ENCODE measurements at regions not wholly inside any gene's neighbourhood (a gene's known extent, or its start where the extent isn't known, plus 50 kb on each side); places are given as distances from the start of the nearest gene placed in this dataset.

- TF ChIP-seq CTCF (IDR thresholded peaks at IDR 0.05) (no peak), POLR2A (IDR thresholded peaks at IDR 0.05) (no peak)
Observed at GRCh38 chr2:14051401-14051800, 581.1 kb upstream of the LRATD1 start.

Measured in heart left ventricle (tissue), 13 donors.